ENCODE measurements at regions not wholly inside any gene's neighbourhood (a gene's known extent, or its start where the extent isn't known, plus 50 kb on each side); places are given as distances from the start of the nearest gene placed in this dataset.

- ATAC-seq (ENCODE audit: low FRiP score in 2 of 2) (no peak), DNase-seq (no peak)
- no peak overlapping the region for H3K4me3 ChIP-seq
- H3K4me1 ChIP-seq: no peaks in the 10 kb centered on the region
- no peak overlapping the region for H3K27ac ChIP-seq
- TF ChIP-seq POLR2AphosphoS5 (IDR thresholded peaks at IDR 0.05): no peak
- TF ChIP-seq EP300 (IDR thresholded peaks at IDR 0.05): no peak
- TF ChIP-seq POLR2A (IDR thresholded peaks at IDR 0.05): no peak
- no peak for TF ChIP-seq CTCF (IDR thresholded peaks at IDR 0.05)
- H3K36me3 ChIP-seq: no peaks in the 10 kb centered on the region
- H3K27me3 ChIP-seq: no peaks in the 10 kb centered on the region
- 80 to 86% methylated on average over 2 of the region's 2 CpGs for WGBS, 2 donors
- H3K9me3 ChIP-seq: no peaks in the 10 kb centered on the region
Observed at GRCh38 chr18:25739376-25739775, 351.0 kb downstream of the SS18 start.

GRCh38 chr18:25737710-25738311 lies 352.6 kb downstream of the SS18 start:
- no peaks in the 10 kb centered on the region for H3K27me3 ChIP-seq
- DNase-seq (no peak), ATAC-seq (ENCODE audit: low FRiP score in 2 of 2) (no peak)
- WGBS, 2 donors: 88 to 92% methylated on average over 5 to 7 of the region's 7 CpGs
- no peaks in the 10 kb centered on the region for H3K4me1 ChIP-seq
- no peak overlapping the region for H3K4me3 ChIP-seq
- no peak overlapping the region for H3K27ac ChIP-seq
- no peaks in the 10 kb centered on the region for H3K9me3 ChIP-seq
- TF ChIP-seq EP300 (IDR thresholded peaks at IDR 0.05): no peak
- TF ChIP-seq POLR2AphosphoS5 (IDR thresholded peaks at IDR 0.05): no peak
- no peak for TF ChIP-seq CTCF (IDR thresholded peaks at IDR 0.05)
- TF ChIP-seq POLR2A (IDR thresholded peaks at IDR 0.05): no peak
- no peaks in the 10 kb centered on the region for H3K36me3 ChIP-seq

GRCh38 chr18:25736516-25736915 lies 353.9 kb downstream of the SS18 start:
- Histone ChIP-seq H3K27ac (no peak overlapping the region), H3K27me3 (no peaks in the 10 kb centered on the region), H3K4me1 (no peaks in the 10 kb centered on the region), H3K9me3 (no peaks in the 10 kb centered on the region), H3K4me3 (no peak overlapping the region), H3K36me3 (no peaks in the 10 kb centered on the region)
- no peak for TF ChIP-seq EP300 (IDR thresholded peaks at IDR 0.05)
- no peak for TF ChIP-seq CTCF (IDR thresholded peaks at IDR 0.05)
- no peak for TF ChIP-seq POLR2A (IDR thresholded peaks at IDR 0.05)
- TF ChIP-seq POLR2AphosphoS5 (IDR thresholded peaks at IDR 0.05): no peak
- WGBS, 2 donors: 85 to 87% methylated on average over 5 of the region's 5 CpGs
- DNase-seq (no peak), ATAC-seq (ENCODE audit: low FRiP score in 2 of 2) (no peak)

GRCh38 chr18:25735459-25735858 lies 355.0 kb downstream of the SS18 start:
- ATAC-seq (ENCODE audit: low FRiP score in 2 of 2) (no peak), DNase-seq (no peak)
- Histone ChIP-seq H3K36me3 (no peaks in the 10 kb centered on the region), H3K27ac (no peak overlapping the region), H3K4me1 (no peaks in the 10 kb centered on the region), H3K4me3 (no peak overlapping the region), H3K27me3 (no peaks in the 10 kb centered on the region), H3K9me3 (no peaks in the 10 kb centered on the region)
- 73 to 81% methylated on average over 8 of the region's 8 CpGs for WGBS, 2 donors
- TF ChIP-seq POLR2AphosphoS5 (IDR thresholded peaks at IDR 0.05): no peak
- TF ChIP-seq CTCF (IDR thresholded peaks at IDR 0.05): no peak
- no peak for TF ChIP-seq POLR2A (IDR thresholded peaks at IDR 0.05)
- TF ChIP-seq EP300 (IDR thresholded peaks at IDR 0.05): no peak

GRCh38 chr18:25734336-25734735 lies 356.1 kb downstream of the SS18 start:
- Histone ChIP-seq H3K9me3 (no peaks in the 10 kb centered on the region), H3K4me1 (no peaks in the 10 kb centered on the region), H3K4me3 (no peak overlapping the region), H3K36me3 (no peaks in the 10 kb centered on the region), H3K27me3 (no peaks in the 10 kb centered on the region), H3K27ac (no peak overlapping the region)
- TF ChIP-seq POLR2A (IDR thresholded peaks at IDR 0.05): no peak
- no peak for TF ChIP-seq CTCF (IDR thresholded peaks at IDR 0.05)
- TF ChIP-seq EP300 (IDR thresholded peaks at IDR 0.05): no peak
- no peak for TF ChIP-seq POLR2AphosphoS5 (IDR thresholded peaks at IDR 0.05)
- no peak for ATAC-seq (ENCODE audit: low FRiP score in 2 of 2)
- WGBS, 2 donors: 54 to 56% methylated on average over 2 of the region's 2 CpGs
- no peak for DNase-seq
